Astrocyte of the cerebellum (primary cell): ENCODE measurements at regions not wholly inside any gene's neighbourhood (a gene's known extent, or its start where the extent isn't known, plus 50 kb on each side); places are given as distances from the start of the nearest gene placed in this dataset.
"Not testable (repeated sequence)": the region's sequence is repeated elsewhere in the genome, so short reads cannot be mapped to it uniquely, and the experiment has no call there.

Experiments
- DNase-seq: peaks from one replicate; pipeline ENCODE4 v3.0.0-alpha.2; 2011; ENCODE audit warnings: low read depth
- H3K4me3 ChIP-seq: 2 replicates; pipeline ENCODE4 v1.5.1; 2011; ENCODE audit warnings: mild to moderate bottlenecking, low read depth, low read length, moderate library complexity
- CTCF ChIP-seq: IDR thresholded peaks from 2 replicates; pipeline ENCODE4 v1.5.1; 2012; ENCODE audit warnings: low read length, low read depth, moderate library complexity, mild to moderate bottlenecking; ENCODE audit errors: missing control alignments
- in situ Hi-C: cut with HindIII; loops from 2 replicates; pipeline ENCODE4 v1.10.0; 2017; ENCODE audit warnings: low sequenced_read_pairs

DNA sequence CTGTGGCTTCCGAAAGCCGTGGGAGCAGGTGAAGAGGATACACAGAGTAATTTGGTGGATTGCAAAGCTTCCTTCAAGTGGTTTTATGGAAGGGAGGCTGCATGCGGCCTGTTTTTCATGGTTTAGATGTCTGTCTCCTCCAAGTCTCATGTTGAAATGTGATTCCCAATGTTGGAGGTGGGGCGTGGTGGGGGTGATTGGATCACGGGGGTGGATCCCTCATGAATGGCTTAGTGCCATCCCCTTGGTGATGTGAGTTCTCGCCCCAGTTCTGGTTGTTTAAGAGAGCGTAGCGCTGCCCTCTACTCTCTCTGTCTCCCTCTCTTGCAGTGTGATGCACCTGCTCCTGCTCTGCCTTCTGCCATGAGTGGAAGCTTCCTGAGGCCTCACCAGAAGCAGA lies 247.8 kb upstream of the B3GAT1 start:
- TF ChIP-seq CTCF = no peak
- DNase-seq = no peak
- H3K4me3 ChIP-seq = no peak overlapping the region
- in situ Hi-C loops = no loop called here

DNA sequence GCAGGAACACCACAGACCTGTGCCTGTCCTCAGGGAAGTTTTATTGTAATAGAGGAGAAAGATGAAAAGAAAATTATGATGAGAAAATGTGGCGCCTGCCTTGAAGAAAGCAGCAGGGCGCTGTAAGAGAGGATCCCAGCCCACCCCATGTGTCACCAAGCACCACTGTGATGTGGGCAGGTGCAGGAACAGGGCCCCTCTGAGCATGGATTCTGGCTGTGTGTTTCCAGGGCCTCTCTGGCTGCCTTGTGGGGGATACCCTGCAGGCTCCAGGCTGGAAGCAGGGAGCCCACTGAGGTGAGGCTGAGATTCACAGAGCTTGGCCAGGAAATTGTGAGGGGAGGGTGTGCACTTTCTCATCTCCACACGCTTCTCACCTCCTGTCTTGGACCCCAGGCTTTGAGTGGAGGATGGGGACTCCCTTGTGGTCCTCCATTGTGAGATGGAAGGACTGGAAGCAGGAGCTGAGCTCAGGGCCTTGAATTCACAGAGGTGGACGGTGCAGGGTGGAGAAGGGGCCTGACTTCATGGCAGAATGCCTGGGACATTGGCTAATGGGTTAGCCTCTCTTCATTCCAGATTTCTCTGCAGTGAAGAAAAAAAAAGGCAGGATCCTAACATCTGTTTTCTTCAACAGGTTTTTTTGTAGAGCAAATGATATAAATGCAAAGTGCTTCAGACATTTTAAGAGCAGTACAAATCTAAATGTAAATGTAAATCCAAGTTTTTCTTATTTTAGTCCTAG lies 246.6 kb upstream of the B3GAT1 start:
- DNase-seq = no peak
- in situ Hi-C loops = no loop called here
- no peak for TF ChIP-seq CTCF
- no peak overlapping the region for H3K4me3 ChIP-seq

DNA sequence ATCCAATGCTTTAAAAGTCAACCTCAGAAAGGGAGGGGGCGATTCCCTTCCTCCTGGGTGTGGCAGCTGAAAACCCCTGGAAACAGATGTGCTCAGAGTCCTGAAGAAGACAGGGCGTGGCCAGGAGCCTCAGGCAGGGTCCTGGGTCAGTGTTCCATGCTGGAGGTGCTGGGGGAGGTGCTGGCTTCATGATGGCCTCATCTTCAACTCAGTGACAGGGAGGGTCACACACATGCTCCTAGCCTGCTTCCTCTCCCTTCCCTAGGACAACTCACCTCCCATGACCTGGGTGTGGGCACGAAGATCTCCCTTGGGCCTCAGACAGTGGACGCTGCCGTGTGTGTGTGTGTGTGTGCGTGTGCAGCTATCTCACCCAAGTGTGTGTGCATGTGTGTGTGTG lies 245.6 kb upstream of the B3GAT1 start:
- no peak for TF ChIP-seq CTCF
- no peak for DNase-seq
- no peak overlapping the region for H3K4me3 ChIP-seq
- in situ Hi-C loops = no loop called here

- no peak overlapping the region for H3K4me3 ChIP-seq
- in situ Hi-C loops = no loop called here
- DNase-seq = no peak
- no peak for TF ChIP-seq CTCF
Measured at GRCh38 chr11:134656861-134657540, 245.0 kb upstream of the B3GAT1 start.

- H3K4me3 ChIP-seq, DNase-seq, in situ Hi-C loops: not testable (repeated sequence)
Measured at GRCh38 chr11:134656086-134656840, 244.2 kb upstream of the B3GAT1 start.

- H3K4me3 ChIP-seq = no peak overlapping the region
- in situ Hi-C loops = no loop called here
- no peak for DNase-seq
- TF ChIP-seq CTCF = no peak
Measured at GRCh38 chr11:134655189-134655989, 243.3 kb upstream of the B3GAT1 start.
